NCI-H226 (cell line): ENCODE measurements at regions not wholly inside any gene's neighbourhood (a gene's known extent, or its start where the extent isn't known, plus 50 kb on each side); places are given as distances from the start of the nearest gene placed in this dataset.

ENCODE experiments used
- DNase-seq: peaks from one replicate; pipeline ENCODE4 v3.0.0-alpha.2; 2015

- DNase-seq, result no peak
These were observed 75.1 kb downstream of the LINGO1 start for GRCh38 chr15:77557564-77557963.

- DNase-seq, result no peak
These were observed 75.6 kb downstream of the LINGO1 start for GRCh38 chr15:77557144-77557543.

- DNase-seq, result no peak
These were observed 76.1 kb downstream of the LINGO1 start for GRCh38 chr15:77556622-77557021.

- DNase-seq, result no peak
These were observed 77.5 kb downstream of the LINGO1 start for GRCh38 chr15:77555232-77555631.

GRCh38 chr15:77554306-77555080 lies 78.2 kb downstream of the LINGO1 start:
- no peak for DNase-seq

- DNase-seq, result no peak
These were observed 79.0 kb downstream of the LINGO1 start for GRCh38 chr15:77553695-77554094.

GRCh38 chr15:77553257-77553656 lies 79.5 kb downstream of the LINGO1 start:
- no peak for DNase-seq

GRCh38 chr15:77552066-77552465 lies 80.6 kb downstream of the LINGO1 start:
- DNase-seq, result no peak

GRCh38 chr15:77550301-77551251 lies 82.1 kb downstream of the LINGO1 start:
- no peak for DNase-seq

- DNase-seq, result no peak
These were observed 83.0 kb downstream of the LINGO1 start for GRCh38 chr15:77549576-77550288.

- DNase-seq, result no peak
These were observed 83.8 kb downstream of the LINGO1 start for GRCh38 chr15:77548589-77549557.

GRCh38 chr15:77547801-77548588 lies 84.7 kb downstream of the LINGO1 start:
- no peak for DNase-seq

GRCh38 chr15:77546870-77547269 lies 85.8 kb downstream of the LINGO1 start:
- DNase-seq, result no peak

GRCh38 chr15:77546050-77546501 lies 86.6 kb downstream of the LINGO1 start:
- DNase-seq, result peak; percentile 100

GRCh38 chr15:77545058-77545457 lies 87.7 kb downstream of the LINGO1 start:
- DNase-seq, result no peak

GRCh38 chr15:77544162-77544561 lies 88.5 kb downstream of the LINGO1 start:
- no peak for DNase-seq

- DNase-seq, result peak; percentile 89
These were observed 89.4 kb downstream of the LINGO1 start for GRCh38 chr15:77543159-77543882.

- peak; percentile 79 for DNase-seq
These were observed 90.2 kb downstream of the LINGO1 start for GRCh38 chr15:77542491-77543001.

- peak; percentile 48 for DNase-seq
These were observed 91.1 kb downstream of the LINGO1 start for GRCh38 chr15:77541421-77542181.
